ENCODE measurements at regions not wholly inside any gene's neighbourhood (a gene's known extent, or its start where the extent isn't known, plus 50 kb on each side); places are given as distances from the start of the nearest gene placed in this dataset.

DNA sequence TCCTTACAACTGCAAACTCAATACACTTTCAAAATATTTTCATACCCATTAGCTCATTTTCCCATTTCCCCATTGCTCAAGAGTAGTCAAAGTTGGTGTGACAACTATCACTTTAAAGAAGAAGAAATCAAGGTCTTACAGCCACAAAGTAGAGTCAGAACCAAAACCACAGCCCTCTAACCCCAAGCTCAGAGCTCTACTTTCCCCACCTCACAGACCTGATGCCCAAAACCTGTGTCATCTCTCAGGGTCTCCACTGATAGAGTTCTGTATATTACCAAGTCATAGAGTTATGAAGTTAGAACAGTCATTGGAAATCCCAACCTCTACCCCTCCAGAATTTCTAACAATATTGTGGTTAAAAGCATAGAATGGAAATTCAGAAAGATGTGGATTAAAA, 505.8 kb downstream of the RAB28 start:
- Mint-ChIP-seq H3K27me3 (ENCODE audit: insufficient read depth, low read depth, poor library complexity) (no peaks in the 10 kb centered on the region), H3K36me3 (ENCODE audit: low read depth) (peaks cover 4% of the 10 kb centered on the region; the same call in 1 of the 3 replicates), H3K4me3 (no peak overlapping the region), H3K9me3 (peaks cover 6% of the 10 kb centered on the region; the same call in 2 of the 3 replicates), H3K4me1 (no peaks in the 10 kb centered on the region), H3K27ac (no peak overlapping the region)
- Histone ChIP-seq H3K4me1 (ENCODE audit: insufficient read depth) (no peaks in the 10 kb centered on the region), H3K9me2 (ENCODE audit: insufficient read depth) (0 out of 2 replicates have a peak, but pooled peaks cover 12% of the 10 kb centered on the region), H2AFZ (no peak overlapping the region), H3K4me3 (no peak overlapping the region), H3F3A (replicated peaks; ENCODE audit: low read depth) (no peaks in the 10 kb centered on the region), H4K20me1 (replicated peaks; ENCODE audit: insufficient read depth) (no peaks in the 10 kb centered on the region), H3K27ac (ENCODE audit: low read depth) (no peak overlapping the region), H3K79me2 (replicated peaks; ENCODE audit: insufficient read depth) (no peaks in the 10 kb centered on the region), H3K4me2 (no peak overlapping the region), H3K36me3 (ENCODE audit: insufficient read depth) (no peaks in the 10 kb centered on the region), H3K27me3 (ENCODE audit: insufficient read depth) (no peaks in the 10 kb centered on the region)
- ATAC-seq (no peak), DNase-seq (ENCODE audit: low spot score) (no peak)
- TF ChIP-seq NANOG (IDR thresholded peaks at IDR 0.05; ENCODE audit: borderline replicate concordance): no peak
- TF ChIP-seq, protein P1, sequence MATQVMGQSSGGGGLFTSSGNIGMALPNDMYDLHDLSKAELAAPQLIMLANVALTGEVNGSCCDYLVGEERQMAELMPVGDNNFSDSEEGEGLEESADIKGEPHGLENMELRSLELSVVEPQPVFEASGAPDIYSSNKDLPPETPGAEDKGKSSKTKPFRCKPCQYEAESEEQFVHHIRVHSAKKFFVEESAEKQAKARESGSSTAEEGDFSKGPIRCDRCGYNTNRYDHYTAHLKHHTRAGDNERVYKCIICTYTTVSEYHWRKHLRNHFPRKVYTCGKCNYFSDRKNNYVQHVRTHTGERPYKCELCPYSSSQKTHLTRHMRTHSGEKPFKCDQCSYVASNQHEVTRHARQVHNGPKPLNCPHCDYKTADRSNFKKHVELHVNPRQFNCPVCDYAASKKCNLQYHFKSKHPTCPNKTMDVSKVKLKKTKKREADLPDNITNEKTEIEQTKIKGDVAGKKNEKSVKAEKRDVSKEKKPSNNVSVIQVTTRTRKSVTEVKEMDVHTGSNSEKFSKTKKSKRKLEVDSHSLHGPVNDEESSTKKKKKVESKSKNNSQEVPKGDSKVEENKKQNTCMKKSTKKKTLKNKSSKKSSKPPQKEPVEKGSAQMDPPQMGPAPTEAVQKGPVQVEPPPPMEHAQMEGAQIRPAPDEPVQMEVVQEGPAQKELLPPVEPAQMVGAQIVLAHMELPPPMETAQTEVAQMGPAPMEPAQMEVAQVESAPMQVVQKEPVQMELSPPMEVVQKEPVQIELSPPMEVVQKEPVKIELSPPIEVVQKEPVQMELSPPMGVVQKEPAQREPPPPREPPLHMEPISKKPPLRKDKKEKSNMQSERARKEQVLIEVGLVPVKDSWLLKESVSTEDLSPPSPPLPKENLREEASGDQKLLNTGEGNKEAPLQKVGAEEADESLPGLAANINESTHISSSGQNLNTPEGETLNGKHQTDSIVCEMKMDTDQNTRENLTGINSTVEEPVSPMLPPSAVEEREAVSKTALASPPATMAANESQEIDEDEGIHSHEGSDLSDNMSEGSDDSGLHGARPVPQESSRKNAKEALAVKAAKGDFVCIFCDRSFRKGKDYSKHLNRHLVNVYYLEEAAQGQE (IDR thresholded peaks at IDR 0.05; ENCODE audit: unreplicated experiment): no peak
- no peak for TF ChIP-seq ZNF114 (CRISPR knock-in tag; IDR thresholded peaks at IDR 0.05)
- TF ChIP-seq POLR2AphosphoS5 (IDR thresholded peaks at IDR 0.05; ENCODE audit: low read depth): no peak
- TF ChIP-seq STAT1 (IDR thresholded peaks at IDR 0.05; ENCODE audit: unreplicated experiment): no peak
- no peak for TF ChIP-seq JUNB (IDR thresholded peaks at IDR 0.05; ENCODE audit: unreplicated experiment)
- TF ChIP-seq CREB1 (CRISPR knock-in tag; IDR thresholded peaks at IDR 0.05; ENCODE audit: low read depth): no peak
- TF ChIP-seq, protein P2, sequence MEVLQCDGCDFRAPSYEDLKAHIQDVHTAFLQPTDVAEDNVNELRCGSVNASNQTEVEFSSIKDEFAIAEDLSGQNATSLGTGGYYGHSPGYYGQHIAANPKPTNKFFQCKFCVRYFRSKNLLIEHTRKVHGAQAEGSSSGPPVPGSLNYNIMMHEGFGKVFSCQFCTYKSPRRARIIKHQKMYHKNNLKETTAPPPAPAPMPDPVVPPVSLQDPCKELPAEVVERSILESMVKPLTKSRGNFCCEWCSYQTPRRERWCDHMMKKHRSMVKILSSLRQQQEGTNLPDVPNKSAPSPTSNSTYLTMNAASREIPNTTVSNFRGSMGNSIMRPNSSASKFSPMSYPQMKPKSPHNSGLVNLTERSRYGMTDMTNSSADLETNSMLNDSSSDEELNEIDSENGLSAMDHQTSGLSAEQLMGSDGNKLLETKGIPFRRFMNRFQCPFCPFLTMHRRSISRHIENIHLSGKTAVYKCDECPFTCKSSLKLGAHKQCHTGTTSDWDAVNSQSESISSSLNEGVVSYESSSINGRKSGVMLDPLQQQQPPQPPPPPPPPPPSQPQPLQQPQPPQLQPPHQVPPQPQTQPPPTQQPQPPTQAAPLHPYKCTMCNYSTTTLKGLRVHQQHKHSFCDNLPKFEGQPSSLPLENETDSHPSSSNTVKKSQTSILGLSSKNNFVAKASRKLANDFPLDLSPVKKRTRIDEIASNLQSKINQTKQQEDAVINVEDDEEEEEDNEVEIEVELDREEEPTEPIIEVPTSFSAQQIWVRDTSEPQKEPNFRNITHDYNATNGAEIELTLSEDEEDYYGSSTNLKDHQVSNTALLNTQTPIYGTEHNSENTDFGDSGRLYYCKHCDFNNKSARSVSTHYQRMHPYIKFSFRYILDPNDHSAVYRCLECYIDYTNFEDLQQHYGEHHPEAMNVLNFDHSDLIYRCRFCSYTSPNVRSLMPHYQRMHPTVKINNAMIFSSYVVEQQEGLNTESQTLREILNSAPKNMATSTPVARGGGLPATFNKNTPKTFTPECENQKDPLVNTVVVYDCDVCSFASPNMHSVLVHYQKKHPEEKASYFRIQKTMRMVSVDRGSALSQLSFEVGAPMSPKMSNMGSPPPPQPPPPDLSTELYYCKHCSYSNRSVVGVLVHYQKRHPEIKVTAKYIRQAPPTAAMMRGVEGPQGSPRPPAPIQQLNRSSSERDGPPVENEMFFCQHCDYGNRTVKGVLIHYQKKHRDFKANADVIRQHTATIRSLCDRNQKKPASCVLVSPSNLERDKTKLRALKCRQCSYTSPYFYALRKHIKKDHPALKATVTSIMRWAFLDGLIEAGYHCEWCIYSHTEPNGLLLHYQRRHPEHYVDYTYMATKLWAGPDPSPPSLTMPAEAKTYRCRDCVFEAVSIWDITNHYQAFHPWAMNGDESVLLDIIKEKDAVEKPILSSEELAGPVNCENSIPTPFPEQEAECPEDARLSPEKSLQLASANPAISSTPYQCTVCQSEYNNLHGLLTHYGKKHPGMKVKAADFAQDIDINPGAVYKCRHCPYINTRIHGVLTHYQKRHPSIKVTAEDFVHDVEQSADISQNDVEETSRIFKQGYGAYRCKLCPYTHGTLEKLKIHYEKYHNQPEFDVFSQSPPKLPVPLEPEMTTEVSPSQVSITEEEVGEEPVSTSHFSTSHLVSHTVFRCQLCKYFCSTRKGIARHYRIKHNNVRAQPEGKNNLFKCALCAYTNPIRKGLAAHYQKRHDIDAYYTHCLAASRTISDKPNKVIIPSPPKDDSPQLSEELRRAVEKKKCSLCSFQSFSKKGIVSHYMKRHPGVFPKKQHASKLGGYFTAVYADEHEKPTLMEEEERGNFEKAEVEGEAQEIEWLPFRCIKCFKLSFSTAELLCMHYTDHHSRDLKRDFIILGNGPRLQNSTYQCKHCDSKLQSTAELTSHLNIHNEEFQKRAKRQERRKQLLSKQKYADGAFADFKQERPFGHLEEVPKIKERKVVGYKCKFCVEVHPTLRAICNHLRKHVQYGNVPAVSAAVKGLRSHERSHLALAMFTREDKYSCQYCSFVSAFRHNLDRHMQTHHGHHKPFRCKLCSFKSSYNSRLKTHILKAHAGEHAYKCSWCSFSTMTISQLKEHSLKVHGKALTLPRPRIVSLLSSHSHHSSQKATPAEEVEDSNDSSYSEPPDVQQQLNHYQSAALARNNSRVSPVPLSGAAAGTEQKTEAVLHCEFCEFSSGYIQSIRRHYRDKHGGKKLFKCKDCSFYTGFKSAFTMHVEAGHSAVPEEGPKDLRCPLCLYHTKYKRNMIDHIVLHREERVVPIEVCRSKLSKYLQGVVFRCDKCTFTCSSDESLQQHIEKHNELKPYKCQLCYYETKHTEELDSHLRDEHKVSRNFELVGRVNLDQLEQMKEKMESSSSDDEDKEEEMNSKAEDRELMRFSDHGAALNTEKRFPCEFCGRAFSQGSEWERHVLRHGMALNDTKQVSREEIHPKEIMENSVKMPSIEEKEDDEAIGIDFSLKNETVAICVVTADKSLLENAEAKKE (CRISPR knock-in tag; IDR thresholded peaks at IDR 0.05): no peak
- TF ChIP-seq EZH2phosphoT487 (IDR thresholded peaks at IDR 0.05; ENCODE audit: unreplicated experiment): no peak
- TF ChIP-seq ZNF331 (CRISPR knock-in tag; IDR thresholded peaks at IDR 0.05; ENCODE audit: low read depth): no peak
- TF ChIP-seq, protein P3, sequence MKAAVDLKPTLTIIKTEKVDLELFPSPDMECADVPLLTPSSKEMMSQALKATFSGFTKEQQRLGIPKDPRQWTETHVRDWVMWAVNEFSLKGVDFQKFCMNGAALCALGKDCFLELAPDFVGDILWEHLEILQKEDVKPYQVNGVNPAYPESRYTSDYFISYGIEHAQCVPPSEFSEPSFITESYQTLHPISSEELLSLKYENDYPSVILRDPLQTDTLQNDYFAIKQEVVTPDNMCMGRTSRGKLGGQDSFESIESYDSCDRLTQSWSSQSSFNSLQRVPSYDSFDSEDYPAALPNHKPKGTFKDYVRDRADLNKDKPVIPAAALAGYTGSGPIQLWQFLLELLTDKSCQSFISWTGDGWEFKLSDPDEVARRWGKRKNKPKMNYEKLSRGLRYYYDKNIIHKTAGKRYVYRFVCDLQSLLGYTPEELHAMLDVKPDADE (IDR thresholded peaks at IDR 0.05): no peak
- TF ChIP-seq, protein P4, sequence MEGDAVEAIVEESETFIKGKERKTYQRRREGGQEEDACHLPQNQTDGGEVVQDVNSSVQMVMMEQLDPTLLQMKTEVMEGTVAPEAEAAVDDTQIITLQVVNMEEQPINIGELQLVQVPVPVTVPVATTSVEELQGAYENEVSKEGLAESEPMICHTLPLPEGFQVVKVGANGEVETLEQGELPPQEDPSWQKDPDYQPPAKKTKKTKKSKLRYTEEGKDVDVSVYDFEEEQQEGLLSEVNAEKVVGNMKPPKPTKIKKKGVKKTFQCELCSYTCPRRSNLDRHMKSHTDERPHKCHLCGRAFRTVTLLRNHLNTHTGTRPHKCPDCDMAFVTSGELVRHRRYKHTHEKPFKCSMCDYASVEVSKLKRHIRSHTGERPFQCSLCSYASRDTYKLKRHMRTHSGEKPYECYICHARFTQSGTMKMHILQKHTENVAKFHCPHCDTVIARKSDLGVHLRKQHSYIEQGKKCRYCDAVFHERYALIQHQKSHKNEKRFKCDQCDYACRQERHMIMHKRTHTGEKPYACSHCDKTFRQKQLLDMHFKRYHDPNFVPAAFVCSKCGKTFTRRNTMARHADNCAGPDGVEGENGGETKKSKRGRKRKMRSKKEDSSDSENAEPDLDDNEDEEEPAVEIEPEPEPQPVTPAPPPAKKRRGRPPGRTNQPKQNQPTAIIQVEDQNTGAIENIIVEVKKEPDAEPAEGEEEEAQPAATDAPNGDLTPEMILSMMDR (conservative IDR thresholded peaks at IDR 0.05; ENCODE audit: low read depth in 2 of 2): no peak
- no peak for TF ChIP-seq EZH2 (IDR thresholded peaks at IDR 0.05; ENCODE audit: low read depth, unreplicated experiment)
